ENCODE measurements at regions not wholly inside any gene's neighbourhood (a gene's known extent, or its start where the extent isn't known, plus 50 kb on each side); places are given as distances from the start of the nearest gene placed in this dataset.

DNA sequence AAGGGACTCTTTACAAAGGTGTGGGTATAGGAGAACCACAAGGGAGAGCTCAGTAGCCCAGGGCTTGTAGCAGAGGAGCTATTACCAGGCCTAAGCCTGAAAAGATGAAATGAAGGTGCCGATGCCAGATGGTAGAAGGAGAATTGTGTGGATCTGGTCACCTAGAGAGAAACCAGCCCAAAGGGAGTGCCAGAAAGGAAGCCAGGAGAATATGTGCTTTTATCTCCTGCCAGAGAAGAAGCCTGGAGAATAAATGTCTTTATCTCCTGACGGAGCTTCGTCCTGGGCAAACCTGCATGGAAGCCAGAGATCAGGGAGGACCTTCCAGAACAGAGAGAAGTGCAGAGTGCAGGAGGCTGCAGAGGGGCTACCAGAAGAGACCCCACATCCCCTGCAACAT, 142.6 kb downstream of the MED10 start:
- TF ChIP-seq, protein P1, sequence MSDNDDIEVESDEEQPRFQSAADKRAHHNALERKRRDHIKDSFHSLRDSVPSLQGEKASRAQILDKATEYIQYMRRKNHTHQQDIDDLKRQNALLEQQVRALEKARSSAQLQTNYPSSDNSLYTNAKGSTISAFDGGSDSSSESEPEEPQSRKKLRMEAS (IDR thresholded peaks at IDR 0.05; ENCODE audit: insufficient read depth, insufficient read length) = no peak
- TF ChIP-seq, protein P2, sequence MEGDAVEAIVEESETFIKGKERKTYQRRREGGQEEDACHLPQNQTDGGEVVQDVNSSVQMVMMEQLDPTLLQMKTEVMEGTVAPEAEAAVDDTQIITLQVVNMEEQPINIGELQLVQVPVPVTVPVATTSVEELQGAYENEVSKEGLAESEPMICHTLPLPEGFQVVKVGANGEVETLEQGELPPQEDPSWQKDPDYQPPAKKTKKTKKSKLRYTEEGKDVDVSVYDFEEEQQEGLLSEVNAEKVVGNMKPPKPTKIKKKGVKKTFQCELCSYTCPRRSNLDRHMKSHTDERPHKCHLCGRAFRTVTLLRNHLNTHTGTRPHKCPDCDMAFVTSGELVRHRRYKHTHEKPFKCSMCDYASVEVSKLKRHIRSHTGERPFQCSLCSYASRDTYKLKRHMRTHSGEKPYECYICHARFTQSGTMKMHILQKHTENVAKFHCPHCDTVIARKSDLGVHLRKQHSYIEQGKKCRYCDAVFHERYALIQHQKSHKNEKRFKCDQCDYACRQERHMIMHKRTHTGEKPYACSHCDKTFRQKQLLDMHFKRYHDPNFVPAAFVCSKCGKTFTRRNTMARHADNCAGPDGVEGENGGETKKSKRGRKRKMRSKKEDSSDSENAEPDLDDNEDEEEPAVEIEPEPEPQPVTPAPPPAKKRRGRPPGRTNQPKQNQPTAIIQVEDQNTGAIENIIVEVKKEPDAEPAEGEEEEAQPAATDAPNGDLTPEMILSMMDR (IDR thresholded peaks at IDR 0.05; ENCODE audit: extremely low read depth in 1 of 2, insufficient read depth in 1 of 2, low read depth in 1 of 2, low read length in 2 of 2) = no peak
- no peak for TF ChIP-seq GATA2 (IDR thresholded peaks at IDR 0.05; ENCODE audit: insufficient read depth, insufficient read length, low read depth, low read length)
- no peak for TF ChIP-seq MYC (IDR thresholded peaks at IDR 0.05; ENCODE audit: low read depth, low read length)
- TF ChIP-seq POLR2AphosphoS5 (IDR thresholded peaks at IDR 0.05; ENCODE audit: insufficient read depth, low read depth, low read length) = no peak
